Choroid plexus epithelial cell (primary cell): ENCODE measurements at regions not wholly inside any gene's neighbourhood (a gene's known extent, or its start where the extent isn't known, plus 50 kb on each side); places are given as distances from the start of the nearest gene placed in this dataset.

ENCODE experiments used
- DNase-seq: peaks from one replicate; pipeline ENCODE4 v3.0.0-alpha.2; 2010; ENCODE audit warnings: low read depth
- H3K4me3 ChIP-seq: 2 replicates; pipeline ENCODE4 v1.5.1; 2011; ENCODE audit warnings: low read depth, mild to moderate bottlenecking, control low read depth, low read length, moderate library complexity
- CTCF ChIP-seq: conservative IDR thresholded peaks from 2 replicates; pipeline ENCODE4 v1.5.1; 2011; ENCODE audit warnings: low read depth, mild to moderate bottlenecking, control low read depth, inconsistent platforms, low read length, moderate library complexity

- DNase-seq, result peak; percentile 77
- TF ChIP-seq CTCF, result peak; percentile 95
- no peak overlapping the region for H3K4me3 ChIP-seq
These were observed 86.6 kb downstream of the ZNF330 start for GRCh38 chr4:141307241-141307689.

- TF ChIP-seq CTCF, result no peak
- no peak overlapping the region for H3K4me3 ChIP-seq
- no peak for DNase-seq
These were observed 89.2 kb downstream of the ZNF330 start for GRCh38 chr4:141309874-141310273.

- H3K4me3 ChIP-seq, result no peak overlapping the region
- no peak for DNase-seq
- TF ChIP-seq CTCF, result no peak
These were observed 90.8 kb downstream of the ZNF330 start for GRCh38 chr4:141311246-141312204.

- H3K4me3 ChIP-seq, result no peak overlapping the region
- TF ChIP-seq CTCF, result no peak
- no peak for DNase-seq
These were observed 93.9 kb downstream of the ZNF330 start for GRCh38 chr4:141314627-141315026.

- no peak for DNase-seq
- no peak for TF ChIP-seq CTCF
- no peak overlapping the region for H3K4me3 ChIP-seq
These were observed 108.0 kb downstream of the ZNF330 start for GRCh38 chr4:141328560-141329173.

- DNase-seq, result peak; percentile 76
- H3K4me3 ChIP-seq, result no peak overlapping the region
- TF ChIP-seq CTCF, result no peak
These were observed 108.5 kb downstream of the ZNF330 start for GRCh38 chr4:141329174-141329569.
